GM19351 (cell line): ENCODE measurements at regions not wholly inside any gene's neighbourhood (a gene's known extent, or its start where the extent isn't known, plus 50 kb on each side); places are given as distances from the start of the nearest gene placed in this dataset.
A peak's percentile ranks its signal among the peaks of the same experiment; 100 is the strongest.
"Not testable (repeated sequence)": the region's sequence is repeated elsewhere in the genome, so short reads cannot be mapped to it uniquely, and the experiment has no call there.

ENCODE experiments used
- ATAC-seq: cut with Tn5 transposase; IDR thresholded peaks from one replicate; pipeline ENCODE4 v1.9.1; 2021; ENCODE audit warnings: mild to moderate bottlenecking, moderate library complexity; ENCODE audit not compliant: unreplicated experiment

GRCh38 chr3:26964313-26964712 lies 341.7 kb downstream of the LRRC3B start:
- ATAC-seq: no peak

- ATAC-seq: no peak
Observed at GRCh38 chr3:26964836-26965235, 342.3 kb downstream of the LRRC3B start.

GRCh38 chr3:26967501-26967900 lies 344.9 kb downstream of the LRRC3B start:
- ATAC-seq: no peak

- no peak for ATAC-seq
Observed at GRCh38 chr3:26984416-26985390, 362.1 kb downstream of the LRRC3B start.

- ATAC-seq: no peak
Observed at GRCh38 chr3:26989037-26989436, 366.5 kb downstream of the LRRC3B start.

- ATAC-seq: no peak
Observed at GRCh38 chr3:26997226-26997625, 372.0 kb downstream of the NEK10 start.

- ATAC-seq: no peak
Observed at GRCh38 chr3:27010834-27011233, 358.3 kb downstream of the NEK10 start.

GRCh38 chr3:27022096-27022761 lies 347.0 kb downstream of the NEK10 start:
- ATAC-seq: peak; percentile 64

- no peak for ATAC-seq
Observed at GRCh38 chr3:27024493-27024892, 344.7 kb downstream of the NEK10 start.

- ATAC-seq: no peak
Observed at GRCh38 chr3:27025718-27026117, 343.5 kb downstream of the NEK10 start.

- no peak for ATAC-seq
Observed at GRCh38 chr3:27031476-27031875, 337.7 kb downstream of the NEK10 start.

- no peak for ATAC-seq
Observed at GRCh38 chr3:27034255-27034654, 334.9 kb downstream of the NEK10 start.

- ATAC-seq: no peak
Observed at GRCh38 chr3:27040674-27041073, 328.5 kb downstream of the NEK10 start.

GRCh38 chr3:27042541-27042940 lies 326.6 kb downstream of the NEK10 start:
- ATAC-seq: not testable (repeated sequence)

GRCh38 chr3:27043328-27043955 lies 325.7 kb downstream of the NEK10 start:
- no peak for ATAC-seq

- no peak for ATAC-seq
Observed at GRCh38 chr3:27044931-27045481, 324.2 kb downstream of the NEK10 start.

GRCh38 chr3:27046351-27046750 lies 322.8 kb downstream of the NEK10 start:
- ATAC-seq: no peak

- ATAC-seq: peak; percentile 92
Observed at GRCh38 chr3:27049792-27050191, 319.4 kb downstream of the NEK10 start.

GRCh38 chr3:27051527-27051926 lies 317.7 kb downstream of the NEK10 start:
- ATAC-seq: not testable (repeated sequence)

- no peak for ATAC-seq
Observed at GRCh38 chr3:27056326-27056725, 312.9 kb downstream of the NEK10 start.

GRCh38 chr3:27059489-27059888 lies 309.7 kb downstream of the NEK10 start:
- no peak for ATAC-seq
